ENCODE measurements at regions not wholly inside any gene's neighbourhood (a gene's known extent, or its start where the extent isn't known, plus 50 kb on each side); places are given as distances from the start of the nearest gene placed in this dataset.

- Histone ChIP-seq H3K4me1 (replicated peaks in 1 of 4; ENCODE audit: control insufficient read depth in 3 of 4, insufficient read depth in 4 of 4, low read length in 3 of 4) (no peaks in the 10 kb centered on the region), H3K56ac (replicated peaks; ENCODE audit: insufficient read length, low read depth, low read length) (no peak overlapping the region), H2BK120ac (replicated peaks; ENCODE audit: low read depth, low read length) (no peak overlapping the region), H4K20me1 (replicated peaks in 1 of 2; ENCODE audit: control insufficient read depth in 1 of 2, insufficient read depth in 2 of 2, low read length in 2 of 2) (no peaks in the 10 kb centered on the region), H2BK20ac (ENCODE audit: low read length) (0 out of 2 replicates have a peak overlapping the region, but pooled peaks have one; percentile 21), H3K79me2 (ENCODE audit: control insufficient read depth in 1 of 2, insufficient read depth in 2 of 2, low read length in 2 of 2) (no peaks in the 10 kb centered on the region), H2BK5ac (ENCODE audit: low read depth, low read length) (no peak overlapping the region), H3K4ac (replicated peaks; ENCODE audit: insufficient read length, low read depth, low read length) (no peak overlapping the region), H3K9me3 (ENCODE audit: insufficient read depth in 2 of 2, low read depth in 1 of 2, low read length in 1 of 2) (0 out of 4 replicates have a peak, but pooled peaks cover 0 to 2% of the 10 kb centered on the region in 2 experiments), H4K91ac (replicated peaks; ENCODE audit: insufficient read length, low read length) (no peak overlapping the region), H2BK15ac (ENCODE audit: low read length) (no peak overlapping the region), H3K36me3 (ENCODE audit: control insufficient read depth in 2 of 4, insufficient read depth in 4 of 4, low read length in 3 of 4) (no peaks in the 10 kb centered on the region), H3K4me2 (ENCODE audit: insufficient read depth in 1 of 2, low read depth in 2 of 2, low read length in 2 of 2) (no peak overlapping the region), H3K79me1 (ENCODE audit: low read depth, low read length) (no peaks in the 10 kb centered on the region), H3K23ac (ENCODE audit: insufficient read length) (no peak overlapping the region), H3K9ac (replicated peaks in 1 of 4; ENCODE audit: extremely low read depth in 1 of 4, low read depth in 3 of 4, low read length in 3 of 4) (no peak overlapping the region), H2AK5ac (ENCODE audit: low read depth, low read length) (no peak overlapping the region), H2AFZ (ENCODE audit: low read length) (no peak overlapping the region), H3K14ac (ENCODE audit: insufficient read length) (no peak overlapping the region), H3K18ac (ENCODE audit: extremely low read depth, low read length) (no peak overlapping the region), H3K23me2 (ENCODE audit: low read depth, low read length) (no peaks in the 10 kb centered on the region), H3K27ac (ENCODE audit: low read depth, low read length) (no peak overlapping the region), H2BK12ac (ENCODE audit: low read depth, low read length) (no peak overlapping the region; the same call in 1 of the 2 replicates), H3K4me3 (ENCODE audit: extremely low read depth in 1 of 4, insufficient read depth in 2 of 4, low read depth in 3 of 4, low read length in 4 of 4) (no peak overlapping the region), H3K27me3 (replicated peaks in 1 of 4; ENCODE audit: control insufficient read depth in 3 of 4, extremely low read depth in 1 of 4, insufficient read depth in 3 of 4, low read length in 3 of 4) (0 out of 7 replicates have a peak, but pooled peaks cover 0 to 2% (median 0%) of the 10 kb centered on the region in 4 experiments), H4K5ac (ENCODE audit: insufficient read length, low read depth, low read length) (no peak overlapping the region), H4K8ac (ENCODE audit: extremely low read depth, insufficient read depth, low read length) (no peak overlapping the region)
- POLR2A ChIA-PET (ENCODE audit: partially characterized antibody) = no interaction called here
- FAIRE-seq (no peak), DNase-seq (ENCODE audit: low read depth in 1 of 2, low spot score in 2 of 2) (peak in 1 of 2 experiments; percentile 37)
- CTCF ChIA-PET (ENCODE audit: partially characterized antibody) = interaction anchor here (1.3 kb wide), 1 partner anchor 18 kb away, joined by 4 read pairs; no protein-coding TSS in a partner anchor
- WGBS, 2 experiments (ENCODE audit: extremely low coverage in 1 of 2, insufficient coverage in 1 of 2, insufficient read length in 1 of 2, insufficient replicate concordance in 2 of 2, low coverage in 1 of 2, low lambda C conversion rate in 2 of 2, missing lambda C conversion rate in 1 of 2) = 91% methylated on average over 29 of the region's 30 CpGs; no CpG with 5 or more reads in 1 of the 2 experiments
- TF ChIP-seq YY1 (IDR thresholded peaks at IDR 0.05; ENCODE audit: low read depth, low read length) (no peak), NANOG (IDR thresholded peaks at IDR 0.05; ENCODE audit: insufficient read depth, low read depth, low read length, poor library complexity, severe bottlenecking) (no peak), CTCF (IDR thresholded peaks at IDR 0.05; ENCODE audit: control extremely low read depth in 1 of 3, insufficient read depth in 1 of 3, low read depth in 1 of 3, low read length in 3 of 3) (no peak), SP1 (IDR thresholded peaks at IDR 0.05; ENCODE audit: low read depth, low read length) (no peak), RAD21 (IDR thresholded peaks at IDR 0.05 in 1 of 2, conservative IDR thresholded peaks at IDR 0.05 in 1 of 2; ENCODE audit: low read depth in 2 of 2, low read length in 2 of 2) (no peak), EZH2 (IDR thresholded peaks at IDR 0.05; ENCODE audit: low read depth, low read length, severe bottlenecking) (no peak), TEAD4 (IDR thresholded peaks at IDR 0.05; ENCODE audit: low read depth, low read length) (no peak), CBX5 (IDR thresholded peaks at IDR 0.05; ENCODE audit: low read depth, low read length) (no peak)
Measured at GRCh38 chr5:2903451-2904395, 152.2 kb upstream of the IRX2 start.
